ENCODE measurements at regions not wholly inside any gene's neighbourhood (a gene's known extent, or its start where the extent isn't known, plus 50 kb on each side); places are given as distances from the start of the nearest gene placed in this dataset.

GRCh38 chr4:159410076-159410777, 307.3 kb downstream of the RAPGEF2 start:
- Mint-ChIP-seq H3K4me1 (ENCODE audit: low read depth) (no peaks in the 10 kb centered on the region), H3K9me3 (ENCODE audit: low read depth) (no peaks in the 10 kb centered on the region), H3K27ac (no peak overlapping the region), H3K36me3 (ENCODE audit: insufficient read depth) (no peaks in the 10 kb centered on the region), H3K27me3 (no peaks in the 10 kb centered on the region), H3K4me3 (ENCODE audit: low read depth) (no peak overlapping the region)
- TF ChIP-seq, protein P1, sequence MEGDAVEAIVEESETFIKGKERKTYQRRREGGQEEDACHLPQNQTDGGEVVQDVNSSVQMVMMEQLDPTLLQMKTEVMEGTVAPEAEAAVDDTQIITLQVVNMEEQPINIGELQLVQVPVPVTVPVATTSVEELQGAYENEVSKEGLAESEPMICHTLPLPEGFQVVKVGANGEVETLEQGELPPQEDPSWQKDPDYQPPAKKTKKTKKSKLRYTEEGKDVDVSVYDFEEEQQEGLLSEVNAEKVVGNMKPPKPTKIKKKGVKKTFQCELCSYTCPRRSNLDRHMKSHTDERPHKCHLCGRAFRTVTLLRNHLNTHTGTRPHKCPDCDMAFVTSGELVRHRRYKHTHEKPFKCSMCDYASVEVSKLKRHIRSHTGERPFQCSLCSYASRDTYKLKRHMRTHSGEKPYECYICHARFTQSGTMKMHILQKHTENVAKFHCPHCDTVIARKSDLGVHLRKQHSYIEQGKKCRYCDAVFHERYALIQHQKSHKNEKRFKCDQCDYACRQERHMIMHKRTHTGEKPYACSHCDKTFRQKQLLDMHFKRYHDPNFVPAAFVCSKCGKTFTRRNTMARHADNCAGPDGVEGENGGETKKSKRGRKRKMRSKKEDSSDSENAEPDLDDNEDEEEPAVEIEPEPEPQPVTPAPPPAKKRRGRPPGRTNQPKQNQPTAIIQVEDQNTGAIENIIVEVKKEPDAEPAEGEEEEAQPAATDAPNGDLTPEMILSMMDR (IDR thresholded peaks at IDR 0.05; ENCODE audit: unreplicated experiment): no peak
- DNase-seq (ENCODE audit: low spot score, unreplicated experiment): no peak

DNA sequence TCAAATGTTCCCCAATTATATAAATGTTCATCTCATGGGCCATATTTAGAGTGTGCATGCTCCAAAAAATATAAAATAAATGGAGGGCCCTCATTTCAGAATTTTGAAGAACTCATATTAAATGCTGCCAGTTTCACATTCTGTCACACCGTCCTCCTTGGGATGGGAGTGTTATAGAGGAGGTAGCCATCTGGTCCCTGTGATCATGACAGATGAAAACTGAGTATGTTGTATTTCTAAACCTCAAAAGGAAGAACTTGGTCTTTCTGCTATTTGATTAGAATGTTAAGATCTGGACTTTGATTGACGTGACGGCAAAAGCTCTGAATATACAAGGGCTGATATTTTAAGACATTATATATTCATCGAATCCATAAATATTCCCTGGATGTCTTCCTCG, 308.0 kb downstream of the RAPGEF2 start:
- Mint-ChIP-seq H3K27me3 (no peaks in the 10 kb centered on the region), H3K4me3 (ENCODE audit: low read depth) (no peak overlapping the region), H3K4me1 (ENCODE audit: low read depth) (no peaks in the 10 kb centered on the region), H3K36me3 (ENCODE audit: insufficient read depth) (no peaks in the 10 kb centered on the region), H3K27ac (no peak overlapping the region), H3K9me3 (ENCODE audit: low read depth) (no peaks in the 10 kb centered on the region)
- TF ChIP-seq, protein P1 (IDR thresholded peaks at IDR 0.05; ENCODE audit: unreplicated experiment): no peak
- DNase-seq (ENCODE audit: low spot score, unreplicated experiment): no peak

DNA sequence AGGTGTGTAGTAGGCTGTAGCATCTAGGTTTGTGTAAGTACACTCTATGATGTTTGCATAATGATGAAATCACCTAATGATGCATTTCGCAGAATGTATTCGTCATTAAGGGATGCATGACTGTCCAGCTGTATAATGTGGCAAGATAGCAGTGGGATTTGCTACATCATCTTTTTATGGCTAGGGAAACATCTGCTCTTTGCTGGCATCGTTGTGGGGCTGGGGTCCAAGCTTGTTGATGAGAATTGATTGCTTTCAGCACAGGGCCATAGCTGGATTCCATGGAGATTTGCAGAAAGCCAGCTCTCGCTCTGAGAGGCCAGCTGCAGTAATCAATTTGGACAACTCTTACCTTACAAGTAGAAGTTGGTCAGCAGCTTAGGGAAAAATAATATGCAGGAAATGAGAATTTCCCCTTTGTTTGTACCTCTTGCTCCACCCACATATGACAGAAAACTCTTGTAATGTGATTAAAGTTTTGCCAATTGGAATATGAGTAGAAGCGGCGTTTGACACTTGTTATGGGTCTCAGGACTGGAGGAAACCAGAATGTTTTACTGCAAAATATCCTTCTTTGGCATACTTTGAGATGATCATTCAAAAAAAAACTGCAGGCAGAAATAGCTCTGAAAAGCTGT, 310.5 kb downstream of the RAPGEF2 start:
- TF ChIP-seq, protein P1 (IDR thresholded peaks at IDR 0.05; ENCODE audit: unreplicated experiment): no peak
- Mint-ChIP-seq H3K27ac (no peak overlapping the region), H3K36me3 (ENCODE audit: insufficient read depth) (no peaks in the 10 kb centered on the region), H3K4me1 (ENCODE audit: low read depth) (no peaks in the 10 kb centered on the region), H3K27me3 (no peaks in the 10 kb centered on the region), H3K9me3 (ENCODE audit: low read depth) (peaks cover 1% of the 10 kb centered on the region), H3K4me3 (ENCODE audit: low read depth) (no peak overlapping the region)
- no peak for DNase-seq (ENCODE audit: low spot score, unreplicated experiment)

DNA sequence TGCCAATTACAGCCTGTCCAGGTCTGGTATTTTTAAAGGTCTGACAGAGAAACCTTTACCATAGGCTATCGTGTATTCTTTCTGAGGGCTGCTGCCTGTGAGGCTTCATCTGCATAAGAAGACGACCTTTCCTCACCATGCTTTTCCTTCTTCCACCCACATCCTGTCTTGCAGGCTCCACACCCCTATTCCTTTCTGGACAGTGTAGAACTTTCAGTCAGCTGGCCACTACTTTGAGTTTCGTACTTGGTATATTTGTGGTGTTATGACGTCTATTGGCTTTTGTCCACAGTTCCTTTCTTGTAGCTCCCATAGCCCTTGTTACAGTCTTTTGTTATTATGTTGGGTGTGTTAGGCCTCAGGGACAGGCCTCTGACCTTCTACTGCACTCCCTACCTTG, 311.4 kb downstream of the RAPGEF2 start:
- Mint-ChIP-seq H3K4me1 (ENCODE audit: low read depth) (no peaks in the 10 kb centered on the region), H3K9me3 (ENCODE audit: low read depth) (peaks cover 6% of the 10 kb centered on the region), H3K36me3 (ENCODE audit: insufficient read depth) (no peaks in the 10 kb centered on the region), H3K27me3 (no peaks in the 10 kb centered on the region), H3K4me3 (ENCODE audit: low read depth) (no peak overlapping the region), H3K27ac (no peak overlapping the region)
- DNase-seq (ENCODE audit: low spot score, unreplicated experiment): no peak
- TF ChIP-seq, protein P1 (IDR thresholded peaks at IDR 0.05; ENCODE audit: unreplicated experiment): no peak

GRCh38 chr4:159416073-159416472, 313.2 kb downstream of the RAPGEF2 start:
- TF ChIP-seq, protein P1 (IDR thresholded peaks at IDR 0.05; ENCODE audit: unreplicated experiment): no peak
- H3K9me3 Mint-ChIP-seq (ENCODE audit: low read depth): peaks cover 14% of the 10 kb centered on the region
- H3K27me3 Mint-ChIP-seq: no peaks in the 10 kb centered on the region
- H3K36me3 Mint-ChIP-seq (ENCODE audit: insufficient read depth): peaks cover 1% of the 10 kb centered on the region
- H3K27ac Mint-ChIP-seq: peak overlapping the region; percentile 20
- H3K4me3 Mint-ChIP-seq (ENCODE audit: low read depth): no peak overlapping the region
- no peaks in the 10 kb centered on the region for H3K4me1 Mint-ChIP-seq (ENCODE audit: low read depth)
- DNase-seq (ENCODE audit: low spot score, unreplicated experiment): no peak

All from progenitor cell of endocrine pancreas (in vitro differentiated cells).